ENCODE measurements at regions not wholly inside any gene's neighbourhood (a gene's known extent, or its start where the extent isn't known, plus 50 kb on each side); places are given as distances from the start of the nearest gene placed in this dataset.

DNA sequence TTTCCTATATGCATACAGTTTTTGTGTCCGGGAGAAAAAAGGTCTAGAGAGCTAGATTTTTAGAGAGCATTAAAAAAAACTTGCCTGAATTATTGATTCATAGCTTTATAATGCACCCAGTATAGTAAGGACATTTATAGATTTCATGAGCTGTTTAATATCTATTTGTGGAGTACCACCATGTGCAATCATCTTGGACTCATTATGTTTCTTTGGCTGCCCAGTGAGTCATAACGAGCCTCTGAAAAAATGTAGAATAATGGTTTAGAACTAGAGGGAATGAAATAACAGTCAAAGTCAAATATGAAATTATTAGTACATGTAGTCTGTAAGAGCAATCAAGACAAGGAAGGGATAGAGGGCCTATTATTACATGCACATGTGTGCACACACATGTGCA lies 350.0 kb downstream of the CD83 start:
- Mint-ChIP-seq H3K4me3 (no peak overlapping the region), H3K4me1 (peaks cover 15% of the 10 kb centered on the region), H3K27me3 (ENCODE audit: low read depth) (peaks cover 8% of the 10 kb centered on the region), H3K9me3 (peaks cover 44% of the 10 kb centered on the region), H3K36me3 (peaks cover 37% of the 10 kb centered on the region), H3K27ac (no peak overlapping the region)
- DNase-seq (ENCODE audit: low spot score) = no peak
- TF ChIP-seq, protein P1, sequence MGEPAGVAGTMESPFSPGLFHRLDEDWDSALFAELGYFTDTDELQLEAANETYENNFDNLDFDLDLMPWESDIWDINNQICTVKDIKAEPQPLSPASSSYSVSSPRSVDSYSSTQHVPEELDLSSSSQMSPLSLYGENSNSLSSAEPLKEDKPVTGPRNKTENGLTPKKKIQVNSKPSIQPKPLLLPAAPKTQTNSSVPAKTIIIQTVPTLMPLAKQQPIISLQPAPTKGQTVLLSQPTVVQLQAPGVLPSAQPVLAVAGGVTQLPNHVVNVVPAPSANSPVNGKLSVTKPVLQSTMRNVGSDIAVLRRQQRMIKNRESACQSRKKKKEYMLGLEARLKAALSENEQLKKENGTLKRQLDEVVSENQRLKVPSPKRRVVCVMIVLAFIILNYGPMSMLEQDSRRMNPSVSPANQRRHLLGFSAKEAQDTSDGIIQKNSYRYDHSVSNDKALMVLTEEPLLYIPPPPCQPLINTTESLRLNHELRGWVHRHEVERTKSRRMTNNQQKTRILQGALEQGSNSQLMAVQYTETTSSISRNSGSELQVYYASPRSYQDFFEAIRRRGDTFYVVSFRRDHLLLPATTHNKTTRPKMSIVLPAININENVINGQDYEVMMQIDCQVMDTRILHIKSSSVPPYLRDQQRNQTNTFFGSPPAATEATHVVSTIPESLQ (CRISPR knock-in tag; IDR thresholded peaks at IDR 0.05) = no peak
- TF ChIP-seq NFYB (CRISPR knock-in tag; conservative IDR thresholded peaks at IDR 0.05; ENCODE audit: low read depth) = no peak
- no peak for TF ChIP-seq CREB1 (CRISPR knock-in tag; IDR thresholded peaks at IDR 0.05)
- TF ChIP-seq ZNF138 (CRISPR knock-in tag; conservative IDR thresholded peaks at IDR 0.05) = no peak
- no peak for TF ChIP-seq JUN (CRISPR knock-in tag; IDR thresholded peaks at IDR 0.05)
- no peak for TF ChIP-seq ETV6 (CRISPR knock-in tag; IDR thresholded peaks at IDR 0.05)
- no peak for TF ChIP-seq GTF2I (CRISPR knock-in tag; conservative IDR thresholded peaks at IDR 0.05)
- no peak for TF ChIP-seq PRRX2 (CRISPR knock-in tag; IDR thresholded peaks at IDR 0.05)
- TF ChIP-seq FOXP1 (CRISPR knock-in tag; IDR thresholded peaks at IDR 0.05; ENCODE audit: borderline replicate concordance) = no peak
- TF ChIP-seq, protein P2, sequence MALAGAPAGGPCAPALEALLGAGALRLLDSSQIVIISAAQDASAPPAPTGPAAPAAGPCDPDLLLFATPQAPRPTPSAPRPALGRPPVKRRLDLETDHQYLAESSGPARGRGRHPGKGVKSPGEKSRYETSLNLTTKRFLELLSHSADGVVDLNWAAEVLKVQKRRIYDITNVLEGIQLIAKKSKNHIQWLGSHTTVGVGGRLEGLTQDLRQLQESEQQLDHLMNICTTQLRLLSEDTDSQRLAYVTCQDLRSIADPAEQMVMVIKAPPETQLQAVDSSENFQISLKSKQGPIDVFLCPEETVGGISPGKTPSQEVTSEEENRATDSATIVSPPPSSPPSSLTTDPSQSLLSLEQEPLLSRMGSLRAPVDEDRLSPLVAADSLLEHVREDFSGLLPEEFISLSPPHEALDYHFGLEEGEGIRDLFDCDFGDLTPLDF (CRISPR knock-in tag; IDR thresholded peaks at IDR 0.05) = no peak
- TF ChIP-seq ZNF425 (CRISPR knock-in tag; conservative IDR thresholded peaks at IDR 0.05) = no peak
- no peak for TF ChIP-seq ZNF396 (CRISPR knock-in tag; IDR thresholded peaks at IDR 0.05; ENCODE audit: borderline replicate concordance)
- no peak for TF ChIP-seq ZNF263 (CRISPR knock-in tag; IDR thresholded peaks at IDR 0.05; ENCODE audit: low read depth)
- POLR2A ChIA-PET = no interaction called here
- CTCF ChIA-PET = no interaction called here
- ATAC-seq = no peak

DNA sequence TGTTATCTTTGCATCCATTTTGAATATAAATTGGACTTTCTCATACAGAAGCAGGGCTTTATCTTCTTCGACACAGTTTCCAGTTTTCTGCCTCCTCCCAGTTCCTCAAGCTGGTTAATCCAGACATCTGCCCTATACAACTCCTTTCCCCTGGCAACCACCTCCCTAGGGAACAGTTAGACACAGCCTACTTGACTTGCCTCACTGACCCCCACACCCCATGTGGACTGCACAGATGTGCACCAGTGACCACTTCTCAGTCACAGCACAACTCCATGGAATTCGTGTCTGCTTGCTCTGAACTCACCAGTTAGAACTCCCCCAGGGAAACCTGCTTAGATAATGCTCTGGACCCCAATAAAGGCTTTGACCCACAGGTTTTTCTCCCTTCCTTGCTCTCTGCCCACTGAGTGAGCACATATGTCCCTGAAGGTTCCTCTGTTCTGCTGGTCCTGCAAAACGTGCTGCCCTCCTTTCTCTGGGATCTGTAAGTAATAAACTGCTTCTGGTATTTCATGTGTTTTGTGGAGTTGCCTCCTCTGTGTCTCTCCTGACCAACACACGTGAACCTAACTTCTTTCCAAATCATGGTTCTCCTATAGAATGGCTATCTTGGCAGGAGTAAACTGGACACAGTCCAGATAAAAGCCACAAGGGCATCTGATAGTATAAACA lies 351.2 kb downstream of the CD83 start:
- DNase-seq (ENCODE audit: low spot score) (no peak), ATAC-seq (no peak)
- ChIA-PET POLR2A (no interaction called here), CTCF (no interaction called here)
- Mint-ChIP-seq H3K27me3 (ENCODE audit: low read depth) (peaks cover 8% of the 10 kb centered on the region), H3K27ac (no peak overlapping the region), H3K4me1 (peaks cover 15% of the 10 kb centered on the region), H3K4me3 (no peak overlapping the region), H3K9me3 (peaks cover 43% of the 10 kb centered on the region), H3K36me3 (peaks cover 38% of the 10 kb centered on the region)
- TF ChIP-seq, protein P3, sequence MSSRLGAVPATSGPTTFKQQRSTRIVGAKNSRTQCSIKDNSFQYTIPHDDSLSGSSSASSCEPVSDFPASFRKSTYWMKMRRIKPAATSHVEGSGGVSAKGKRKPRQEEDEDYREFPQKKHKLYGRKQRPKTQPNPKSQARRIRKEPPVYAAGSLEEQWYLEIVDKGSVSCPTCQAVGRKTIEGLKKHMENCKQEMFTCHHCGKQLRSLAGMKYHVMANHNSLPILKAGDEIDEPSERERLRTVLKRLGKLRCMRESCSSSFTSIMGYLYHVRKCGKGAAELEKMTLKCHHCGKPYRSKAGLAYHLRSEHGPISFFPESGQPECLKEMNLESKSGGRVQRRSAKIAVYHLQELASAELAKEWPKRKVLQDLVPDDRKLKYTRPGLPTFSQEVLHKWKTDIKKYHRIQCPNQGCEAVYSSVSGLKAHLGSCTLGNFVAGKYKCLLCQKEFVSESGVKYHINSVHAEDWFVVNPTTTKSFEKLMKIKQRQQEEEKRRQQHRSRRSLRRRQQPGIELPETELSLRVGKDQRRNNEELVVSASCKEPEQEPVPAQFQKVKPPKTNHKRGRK (CRISPR knock-in tag; IDR thresholded peaks at IDR 0.05; ENCODE audit: borderline replicate concordance) = no peak
- TF ChIP-seq, protein P4, sequence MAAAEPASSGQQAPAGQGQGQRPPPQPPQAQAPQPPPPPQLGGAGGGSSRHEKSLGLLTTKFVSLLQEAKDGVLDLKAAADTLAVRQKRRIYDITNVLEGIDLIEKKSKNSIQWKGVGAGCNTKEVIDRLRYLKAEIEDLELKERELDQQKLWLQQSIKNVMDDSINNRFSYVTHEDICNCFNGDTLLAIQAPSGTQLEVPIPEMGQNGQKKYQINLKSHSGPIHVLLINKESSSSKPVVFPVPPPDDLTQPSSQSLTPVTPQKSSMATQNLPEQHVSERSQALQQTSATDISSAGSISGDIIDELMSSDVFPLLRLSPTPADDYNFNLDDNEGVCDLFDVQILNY (CRISPR knock-in tag; IDR thresholded peaks at IDR 0.05) = no peak
- TF ChIP-seq CREM (CRISPR knock-in tag; IDR thresholded peaks at IDR 0.05) = no peak
- no peak for TF ChIP-seq AR (CRISPR knock-in tag; IDR thresholded peaks at IDR 0.05)
- no peak for TF ChIP-seq TCF7 (CRISPR knock-in tag; IDR thresholded peaks at IDR 0.05; ENCODE audit: low read depth)
- no peak for TF ChIP-seq CBFB (CRISPR knock-in tag; IDR thresholded peaks at IDR 0.05; ENCODE audit: low read depth)
- TF ChIP-seq NR3C1 (CRISPR knock-in tag; conservative IDR thresholded peaks at IDR 0.05; ENCODE audit: low read depth) = no peak
- TF ChIP-seq, protein P5, sequence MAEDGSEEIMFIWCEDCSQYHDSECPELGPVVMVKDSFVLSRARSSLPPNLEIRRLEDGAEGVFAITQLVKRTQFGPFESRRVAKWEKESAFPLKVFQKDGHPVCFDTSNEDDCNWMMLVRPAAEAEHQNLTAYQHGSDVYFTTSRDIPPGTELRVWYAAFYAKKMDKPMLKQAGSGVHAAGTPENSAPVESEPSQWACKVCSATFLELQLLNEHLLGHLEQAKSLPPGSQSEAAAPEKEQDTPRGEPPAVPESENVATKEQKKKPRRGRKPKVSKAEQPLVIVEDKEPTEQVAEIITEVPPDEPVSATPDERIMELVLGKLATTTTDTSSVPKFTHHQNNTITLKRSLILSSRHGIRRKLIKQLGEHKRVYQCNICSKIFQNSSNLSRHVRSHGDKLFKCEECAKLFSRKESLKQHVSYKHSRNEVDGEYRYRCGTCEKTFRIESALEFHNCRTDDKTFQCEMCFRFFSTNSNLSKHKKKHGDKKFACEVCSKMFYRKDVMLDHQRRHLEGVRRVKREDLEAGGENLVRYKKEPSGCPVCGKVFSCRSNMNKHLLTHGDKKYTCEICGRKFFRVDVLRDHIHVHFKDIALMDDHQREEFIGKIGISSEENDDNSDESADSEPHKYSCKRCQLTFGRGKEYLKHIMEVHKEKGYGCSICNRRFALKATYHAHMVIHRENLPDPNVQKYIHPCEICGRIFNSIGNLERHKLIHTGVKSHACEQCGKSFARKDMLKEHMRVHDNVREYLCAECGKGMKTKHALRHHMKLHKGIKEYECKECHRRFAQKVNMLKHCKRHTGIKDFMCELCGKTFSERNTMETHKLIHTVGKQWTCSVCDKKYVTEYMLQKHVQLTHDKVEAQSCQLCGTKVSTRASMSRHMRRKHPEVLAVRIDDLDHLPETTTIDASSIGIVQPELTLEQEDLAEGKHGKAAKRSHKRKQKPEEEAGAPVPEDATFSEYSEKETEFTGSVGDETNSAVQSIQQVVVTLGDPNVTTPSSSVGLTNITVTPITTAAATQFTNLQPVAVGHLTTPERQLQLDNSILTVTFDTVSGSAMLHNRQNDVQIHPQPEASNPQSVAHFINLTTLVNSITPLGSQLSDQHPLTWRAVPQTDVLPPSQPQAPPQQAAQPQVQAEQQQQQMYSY (CRISPR knock-in tag; IDR thresholded peaks at IDR 0.05) = no peak
